HCT116 (cell line): ENCODE measurements at regions not wholly inside any gene's neighbourhood (a gene's known extent, or its start where the extent isn't known, plus 50 kb on each side); places are given as distances from the start of the nearest gene placed in this dataset.

ENCODE experiments used
- ATAC-seq: fragments of 200-7000 bp; cut with Tn5 transposase; 2 replicates; pipeline ENCODE4 v1.9.1; 2020; ENCODE audit warnings: mild to moderate bottlenecking, moderate library complexity
- BruUV-seq: library from RNA; stranded (reverse); fragments of 400-500 nt; replicated peaks from 2 replicates; lab custom pipeline; 2021; lab: Mats Ljungman, UMichigan
- CTCF ChIA-PET: fragments of 300-600 bp; sonication (Branson Sonifier 250); formaldehyde crosslinking; loops from one replicate; lab custom pipeline; 2021; ENCODE audit warnings: antibody characterized with exemption; lab: Charles Lee
- POLR2A ChIA-PET: fragments of 300-600, 350-600 bp; sonication (Branson Sonifier 250); formaldehyde crosslinking; loops from one replicate; lab custom pipeline; 2021; ENCODE audit warnings: antibody characterized with exemption; lab: Charles Lee
- RAD21 ChIA-PET, 2 experiments: fragments of 300-600 bp; sonication (Branson Sonifier 250); formaldehyde crosslinking; loops; one replicate each; lab custom pipeline; 2023; ENCODE audit warnings: low total read pairs in 2 of 2; ENCODE audit not compliant: uncharacterized antibody in 2 of 2, unreplicated experiment in 2 of 2, low non-redundant PET in 1 of 2; lab: Charles Lee
- DNase-seq: peaks from one replicate; pipeline ENCODE4 v3.0.0-alpha.2; 2010; ENCODE audit warnings: low read depth, low spot score
- H2AFZ ChIP-seq: fragments of 200-600 bp; shearing (Covaris generic), sonication (generic); 2 replicates; pipeline ENCODE4 v1.6.1; 2017; ENCODE audit warnings: low read depth, mixed run types, mixed read lengths, antibody characterized with exemption, low read length; ENCODE audit not compliant: poor library complexity, severe bottlenecking
- H3K27ac ChIP-seq: 2 replicates; pipeline ENCODE4 v1.5.1; 2012; ENCODE audit warnings: low read depth, low read length
- H3K27me3 ChIP-seq: fragments of 200-600 bp; sonication (generic); 2 replicates; pipeline ENCODE4 v1.6.1; 2016; ENCODE audit warnings: mixed run types, low read length, mixed read lengths; ENCODE audit not compliant: insufficient read depth
- H3K36me3 ChIP-seq, 2 experiments: fragments of 200-500 bp in 1 of 2; fragments of 200-600 bp in 1 of 2; sonication (Bioruptor generic) in 1 of 2; sonication (generic) in 1 of 2; 2 replicates each; pipeline versions ENCODE4 v1.5.1 to v1.6.1; 2014 to 2016; ENCODE audit warnings: low read length in 2 of 2, inconsistent platforms in 1 of 2, mixed read lengths in 1 of 2, mixed run types in 1 of 2; ENCODE audit not compliant: insufficient read depth in 2 of 2, control insufficient read depth in 1 of 2
- H3K4me1 ChIP-seq, 2 experiments: fragments of 200-600 bp in 1 of 2; sonication (generic) in 1 of 2; 2 replicates each; pipeline versions ENCODE4 v1.5.1 to v1.6.1; 2012 to 2017; ENCODE audit warnings: low read length in 2 of 2, inconsistent platforms in 1 of 2, mild to moderate bottlenecking in 1 of 2, mixed read lengths in 1 of 2, mixed run types in 1 of 2, moderate library complexity in 1 of 2; ENCODE audit not compliant: insufficient read depth in 2 of 2, control insufficient read depth in 1 of 2
- H3K4me2 ChIP-seq: fragments of 200-600 bp; sonication (generic); 2 replicates; pipeline ENCODE4 v1.6.1; 2017; ENCODE audit warnings: mixed run types, low read length, mixed read lengths
- H3K4me3 ChIP-seq, 2 experiments: fragments of 200-600 bp in 1 of 2; sonication (generic) in 1 of 2; replicated peaks in 1 of 2; 2 replicates each; pipeline ENCODE4 v1.5.1; 2011 to 2016; ENCODE audit warnings: low read length in 2 of 2, control low read depth in 1 of 2, low read depth in 1 of 2, mild to moderate bottlenecking in 1 of 2, mixed read lengths in 1 of 2, mixed run types in 1 of 2
- H3K79me2 ChIP-seq: fragments of 200-600 bp; sonication (generic); 2 replicates; pipeline ENCODE4 v1.6.1; 2017; ENCODE audit warnings: mild to moderate bottlenecking, mixed run types, low read length, moderate library complexity, mixed read lengths; ENCODE audit not compliant: insufficient read depth
- H3K9ac ChIP-seq: fragments of 200-600 bp; sonication (generic); 2 replicates; pipeline ENCODE4 v1.6.1; 2016; ENCODE audit warnings: low read length, mixed read lengths
- H3K9me2 ChIP-seq: fragments of 200-600 bp; sonication (generic), shearing (Covaris generic); 2 replicates; pipeline ENCODE4 v1.6.1; 2017; ENCODE audit warnings: mixed run types, mild to moderate bottlenecking, moderate library complexity; ENCODE audit not compliant: insufficient read depth
- H3K9me3 ChIP-seq, 2 experiments: fragments of 200-500 bp in 1 of 2; fragments of 200-600 bp in 1 of 2; sonication (Bioruptor generic) in 1 of 2; sonication (generic) in 1 of 2; 2 replicates each; pipeline ENCODE4 v1.6.1; 2014 to 2017; ENCODE audit warnings: low read length in 2 of 2, mixed read lengths in 2 of 2, inconsistent platforms in 1 of 2, low read depth in 1 of 2, mild to moderate bottlenecking in 1 of 2, mixed run types in 1 of 2, moderate library complexity in 1 of 2; ENCODE audit not compliant: control insufficient read depth in 1 of 2, insufficient read depth in 1 of 2
- H4K20me1 ChIP-seq: fragments of 200-600 bp; sonication (generic), shearing (Covaris generic); 2 replicates; pipeline ENCODE4 v1.6.1; 2017; ENCODE audit warnings: mixed run types, mild to moderate bottlenecking, moderate library complexity; ENCODE audit not compliant: insufficient read depth
- ATF3 ChIP-seq: IDR thresholded peaks from 2 replicates; pipeline ENCODE4 v1.6.1; 2012
- CEBPB ChIP-seq: IDR thresholded peaks from 2 replicates; pipeline ENCODE4 v1.6.1; 2012; ENCODE audit warnings: low read depth
- ELF1 ChIP-seq: IDR thresholded peaks from 2 replicates; pipeline ENCODE4 v1.6.1; 2012; ENCODE audit warnings: low read depth, borderline replicate concordance
- FOSL1 ChIP-seq: IDR thresholded peaks from 2 replicates; pipeline ENCODE4 v1.6.1; 2012; ENCODE audit warnings: low read depth
- YY1 ChIP-seq: IDR thresholded peaks from 2 replicates; pipeline ENCODE4 v1.6.1; 2011; ENCODE audit warnings: low read length, low read depth, moderate library complexity, mild to moderate bottlenecking; ENCODE audit not compliant: insufficient replicate concordance; ENCODE audit errors: extremely low read depth
- ZNF274 ChIP-seq: fragments of 200-500 bp; sonication (Bioruptor generic); IDR thresholded peaks from 2 replicates; pipeline ENCODE4 v1.6.1; 2014; ENCODE audit warnings: mild to moderate bottlenecking, low read depth, low read length, inconsistent platforms
- intact Hi-C: fragments of 100-400 bp; cut with micrococcal nuclease; formaldehyde crosslinking; loops from 2 replicates; pipeline ENCODE4 v1.10.0; 2022

GRCh38 chr3:3675186-3675585 is 124.0 kb upstream of the LRRN1 start (continued):
- TF ChIP-seq ATF3 (no peak), ZNF274 (no peak)

GRCh38 chr3:3666664-3667063 is 132.6 kb upstream of the LRRN1 start:
- Histone ChIP-seq H3K4me3 (no peak overlapping the region), H3K4me2 (no peak overlapping the region), H2AFZ (no peak overlapping the region), H4K20me1 (no peaks in the 10 kb centered on the region), H3K9me3 (peaks cover 3 to 21% of the 10 kb centered on the region in 2 experiments; a peak in 2 of 4 replicates), H3K9ac (no peak overlapping the region), H3K79me2 (no peaks in the 10 kb centered on the region), H3K4me1 (no peaks in the 10 kb centered on the region), H3K27me3 (no peaks in the 10 kb centered on the region), H3K27ac (no peak overlapping the region), H3K9me2 (no peaks in the 10 kb centered on the region), H3K36me3 (no peaks in the 10 kb centered on the region)
- intact Hi-C loops, result no loop called here
- TF ChIP-seq FOSL1, result no peak
- TF ChIP-seq ZNF274, result no peak
- DNase-seq, result no peak
- no TSS peak for BruUV-seq
- CTCF ChIA-PET, result no interaction called here
- RAD21 ChIA-PET, result no interaction called here
- POLR2A ChIA-PET, result no interaction called here
- no peak for ATAC-seq

- Histone ChIP-seq H3K36me3 (no peaks in the 10 kb centered on the region), H4K20me1 (no peaks in the 10 kb centered on the region), H3K27ac (no peak overlapping the region), H3K27me3 (no peaks in the 10 kb centered on the region), H3K9me3 (peaks cover 3 to 23% of the 10 kb centered on the region in 2 experiments; a peak in 2 of 4 replicates), H3K4me1 (no peaks in the 10 kb centered on the region), H3K79me2 (no peaks in the 10 kb centered on the region), H2AFZ (no peak overlapping the region), H3K9me2 (no peaks in the 10 kb centered on the region), H3K4me2 (no peak overlapping the region), H3K4me3 (no peak overlapping the region), H3K9ac (no peak overlapping the region)
- no TSS peak for BruUV-seq
- CTCF ChIA-PET, result no interaction called here
- POLR2A ChIA-PET, result no interaction called here
- intact Hi-C loops, result no loop called here
- DNase-seq (no peak), ATAC-seq (no peak)
- TF ChIP-seq YY1 (no peak), ELF1 (no peak), CEBPB (no peak)
- RAD21 ChIA-PET, result no interaction called here
These were observed 133.1 kb upstream of the LRRN1 start for GRCh38 chr3:3665961-3666640.
